ENCODE measurements at regions not wholly inside any gene's neighbourhood (a gene's known extent, or its start where the extent isn't known, plus 50 kb on each side); places are given as distances from the start of the nearest gene placed in this dataset.

DNA sequence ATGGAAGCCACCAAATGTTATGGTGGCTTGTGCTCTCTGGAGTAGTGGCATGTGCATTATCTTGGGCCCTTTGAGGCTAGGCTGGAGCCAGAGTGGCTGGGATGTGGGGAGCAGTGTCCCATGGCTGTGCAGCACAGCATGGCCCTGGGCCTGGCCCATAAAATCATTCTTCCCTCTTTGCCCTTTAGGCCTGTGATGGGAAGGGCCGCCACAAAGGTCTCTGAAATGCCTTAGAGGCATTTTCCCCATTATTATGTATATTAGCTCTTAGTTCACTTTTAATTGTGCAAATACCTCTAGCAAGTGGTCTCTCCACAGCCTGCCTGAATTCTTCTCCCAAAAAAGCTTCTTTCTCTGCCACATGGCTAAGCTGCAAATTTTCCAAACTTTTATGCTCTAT lies 297.3 kb upstream of the IRAK1BP1 start:
- Histone ChIP-seq H3K4me3 (no peak overlapping the region), H3K9me3 (replicated peaks in 1 of 3) (peaks cover 0 to 6% (median 0%) of the 10 kb centered on the region in 3 donors), H3K27me3 (no peaks in the 10 kb centered on the region), H3K36me3 (replicated peaks in 1 of 2) (no peaks in the 10 kb centered on the region), H3K27ac (no peak overlapping the region), H3K4me1 (replicated peaks in 1 of 2) (no peaks in the 10 kb centered on the region)
- no peak for DNase-seq
- intact Hi-C loops (cut with DNase I) = no loop called here
- TF ChIP-seq, protein P1, sequence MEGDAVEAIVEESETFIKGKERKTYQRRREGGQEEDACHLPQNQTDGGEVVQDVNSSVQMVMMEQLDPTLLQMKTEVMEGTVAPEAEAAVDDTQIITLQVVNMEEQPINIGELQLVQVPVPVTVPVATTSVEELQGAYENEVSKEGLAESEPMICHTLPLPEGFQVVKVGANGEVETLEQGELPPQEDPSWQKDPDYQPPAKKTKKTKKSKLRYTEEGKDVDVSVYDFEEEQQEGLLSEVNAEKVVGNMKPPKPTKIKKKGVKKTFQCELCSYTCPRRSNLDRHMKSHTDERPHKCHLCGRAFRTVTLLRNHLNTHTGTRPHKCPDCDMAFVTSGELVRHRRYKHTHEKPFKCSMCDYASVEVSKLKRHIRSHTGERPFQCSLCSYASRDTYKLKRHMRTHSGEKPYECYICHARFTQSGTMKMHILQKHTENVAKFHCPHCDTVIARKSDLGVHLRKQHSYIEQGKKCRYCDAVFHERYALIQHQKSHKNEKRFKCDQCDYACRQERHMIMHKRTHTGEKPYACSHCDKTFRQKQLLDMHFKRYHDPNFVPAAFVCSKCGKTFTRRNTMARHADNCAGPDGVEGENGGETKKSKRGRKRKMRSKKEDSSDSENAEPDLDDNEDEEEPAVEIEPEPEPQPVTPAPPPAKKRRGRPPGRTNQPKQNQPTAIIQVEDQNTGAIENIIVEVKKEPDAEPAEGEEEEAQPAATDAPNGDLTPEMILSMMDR (IDR thresholded peaks at IDR 0.05) = no peak
- TF ChIP-seq POLR2A (IDR thresholded peaks at IDR 0.05) = no peak
- whole genome bisulfite sequencing, 4 donors = 82 to 100% (median 92%) methylated on average over 1 of the region's 1 CpG

DNA sequence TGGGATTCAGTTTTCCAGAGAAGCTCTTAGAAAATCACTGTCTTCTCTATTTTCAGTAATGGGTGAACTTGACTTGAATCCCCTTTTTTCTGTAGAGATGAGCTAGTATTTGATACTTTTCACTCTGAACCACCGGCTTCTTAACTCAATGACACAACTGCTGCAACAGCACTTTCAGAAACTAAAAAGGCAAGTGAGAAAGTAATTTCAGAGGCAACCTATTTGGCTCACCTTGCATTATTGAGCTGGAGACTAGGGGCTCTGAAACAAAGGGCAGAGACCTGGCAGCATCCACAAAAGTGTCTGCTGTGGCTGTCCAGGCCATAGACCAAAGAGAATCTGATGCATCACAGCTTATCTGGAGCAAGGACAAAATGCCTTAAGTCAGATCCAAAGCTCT lies 289.8 kb upstream of the IRAK1BP1 start:
- TF ChIP-seq POLR2A (IDR thresholded peaks at IDR 0.05) = no peak
- TF ChIP-seq, protein P1 (IDR thresholded peaks at IDR 0.05) = no peak
- intact Hi-C loops (cut with DNase I) = no loop called here
- 14 to 76% (median 64%) methylated on average over 1 of the region's 1 CpG for WGBS, 4 donors
- Histone ChIP-seq H3K4me3 (no peak overlapping the region), H3K4me1 (replicated peaks in 1 of 2) (no peaks in the 10 kb centered on the region), H3K27ac (no peak overlapping the region), H3K9me3 (replicated peaks in 1 of 3) (no peaks in the 10 kb centered on the region), H3K27me3 (no peaks in the 10 kb centered on the region), H3K36me3 (replicated peaks in 1 of 2) (no peaks in the 10 kb centered on the region)
- DNase-seq = peak in 1 of 7 donors; percentile 5

DNA sequence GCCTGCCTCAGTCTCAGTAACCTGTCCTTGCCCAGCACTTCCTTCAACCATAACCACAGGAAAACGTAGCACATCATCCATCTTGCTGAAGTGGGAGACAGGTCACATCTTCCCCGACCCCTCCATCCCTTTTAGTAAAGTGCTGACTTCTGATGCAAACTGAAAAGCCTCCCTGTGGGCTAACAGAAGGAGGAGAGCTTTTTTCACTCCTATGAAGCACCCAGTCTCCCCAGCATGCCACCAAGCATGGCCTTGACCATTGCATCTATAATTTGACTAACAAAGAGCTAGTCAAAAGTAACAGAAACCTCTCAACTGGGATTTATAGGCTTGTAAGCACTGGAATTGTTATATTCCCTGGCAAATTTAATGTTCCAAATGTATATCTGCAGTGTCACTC lies 288.9 kb upstream of the IRAK1BP1 start:
- no peak for DNase-seq
- intact Hi-C loops (cut with DNase I) = no loop called here
- H3K9me3 ChIP-seq (replicated peaks in 1 of 3) = no peaks in the 10 kb centered on the region
- no peak overlapping the region for H3K27ac ChIP-seq
- H3K27me3 ChIP-seq = no peaks in the 10 kb centered on the region
- no peaks in the 10 kb centered on the region for H3K36me3 ChIP-seq (replicated peaks in 1 of 2)
- TF ChIP-seq POLR2A (IDR thresholded peaks at IDR 0.05) = no peak
- TF ChIP-seq, protein P1 (IDR thresholded peaks at IDR 0.05) = no peak
- H3K4me3 ChIP-seq = no peak overlapping the region
- H3K4me1 ChIP-seq (replicated peaks in 1 of 2) = no peaks in the 10 kb centered on the region
- WGBS, 4 donors = 46 to 54% (median 50%) methylated on average over 2 of the region's 2 CpGs

DNA sequence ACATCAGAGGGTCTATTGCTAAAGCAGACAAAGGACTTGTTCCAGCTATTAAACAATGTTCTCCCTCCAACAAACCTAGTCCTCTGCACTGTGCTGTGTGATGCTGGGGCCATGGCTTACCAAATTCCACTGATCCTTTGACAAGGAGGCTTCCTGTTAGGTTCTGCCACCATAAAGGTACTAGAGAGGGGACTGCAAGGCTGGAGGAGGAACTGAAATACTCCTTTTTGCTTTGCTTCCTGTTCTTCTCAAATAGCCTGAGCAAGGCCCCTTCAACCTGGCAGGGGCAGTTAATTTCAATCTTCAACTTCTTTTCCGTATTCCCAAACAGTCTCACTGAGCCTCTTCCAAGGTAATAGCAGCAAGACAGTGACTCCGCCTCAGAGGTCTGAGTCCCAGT lies 286.4 kb upstream of the IRAK1BP1 start:
- H3K36me3 ChIP-seq (replicated peaks in 1 of 2) = no peaks in the 10 kb centered on the region
- no peaks in the 10 kb centered on the region for H3K9me3 ChIP-seq (replicated peaks in 1 of 3)
- no peaks in the 10 kb centered on the region for H3K27me3 ChIP-seq
- no peaks in the 10 kb centered on the region for H3K4me1 ChIP-seq (replicated peaks in 1 of 2)
- no peak for TF ChIP-seq POLR2A (IDR thresholded peaks at IDR 0.05)
- TF ChIP-seq, protein P1 (IDR thresholded peaks at IDR 0.05) = no peak
- WGBS, 4 donors = 45 to 87% (median 47%) methylated on average over 2 of the region's 2 CpGs
- intact Hi-C loops (cut with DNase I) = no loop called here
- H3K4me3 ChIP-seq = no peak overlapping the region
- no peak overlapping the region for H3K27ac ChIP-seq
- DNase-seq = no peak

Measured in adrenal gland (tissue), 9 donors.